NCI-H1092 (cell line): ENCODE measurements at regions not wholly inside any gene's neighbourhood (a gene's known extent, or its start where the extent isn't known, plus 50 kb on each side); places are given as distances from the start of the nearest gene placed in this dataset.

ENCODE experiments used
- DNase-seq: peaks from one replicate; lab custom pipeline; 2025; lab: John Stamatoyannopoulos, UW

- DNase-seq = no peak
These were observed 49.8 kb upstream of the ADORA2B start for GRCh38 chr17:15894913-15895658.
